Fibroblast of lung (primary cell): ENCODE measurements at regions not wholly inside any gene's neighbourhood (a gene's known extent, or its start where the extent isn't known, plus 50 kb on each side); places are given as distances from the start of the nearest gene placed in this dataset.

Experiments
- DNase-seq, 2 donors: peaks; one replicate each; pipeline versions ENCODE4 v3.0.0 to v3.0.0-alpha.2; 2010; ENCODE audit warnings: low read depth in 2 of 2
- H2AFZ ChIP-seq: 2 replicates; pipeline ENCODE4 v1.5.1; 2012; ENCODE audit warnings: low read length, control low read depth, inconsistent platforms
- H3K27ac ChIP-seq: 2 replicates; pipeline ENCODE4 v1.5.1; 2011; ENCODE audit warnings: low read length, control low read depth; ENCODE audit not compliant: insufficient read depth
- H3K27me3 ChIP-seq: 2 replicates; pipeline ENCODE4 v1.5.1; 2011; ENCODE audit warnings: mild to moderate bottlenecking, low read length; ENCODE audit not compliant: control insufficient read depth, insufficient read depth
- H3K36me3 ChIP-seq: 2 replicates; pipeline ENCODE4 v1.5.1; 2011; ENCODE audit warnings: low read length; ENCODE audit not compliant: control insufficient read depth, insufficient read depth
- H3K4me1 ChIP-seq: 2 replicates; pipeline ENCODE4 v1.5.1; 2011; ENCODE audit warnings: low read length; ENCODE audit not compliant: control insufficient read depth, insufficient read depth; ENCODE audit errors: extremely low read depth
- H3K4me2 ChIP-seq: 2 replicates; pipeline ENCODE4 v1.5.1; 2011; ENCODE audit warnings: low read length, control low read depth; ENCODE audit not compliant: insufficient read depth; ENCODE audit errors: extremely low read depth
- H3K4me3 ChIP-seq, 4 experiments: fragments of 200-600 bp in 1 of 4; sonication (generic) in 1 of 4; replicated peaks in 1 of 4; 2 replicates each; pipeline ENCODE4 v1.5.1; 2011 to 2016; ENCODE audit warnings: low read length in 4 of 4, low read depth in 3 of 4, mild to moderate bottlenecking in 3 of 4, control low read depth in 2 of 4, inconsistent platforms in 1 of 4, mixed read lengths in 1 of 4; ENCODE audit not compliant: insufficient read depth in 1 of 4; ENCODE audit errors: control extremely low read depth in 1 of 4
- H3K79me2 ChIP-seq: 2 replicates; pipeline ENCODE4 v1.5.1; 2012; ENCODE audit warnings: mild to moderate bottlenecking, low read length, inconsistent platforms; ENCODE audit not compliant: control insufficient read depth, insufficient read depth
- H3K9ac ChIP-seq: 2 replicates; pipeline ENCODE4 v1.5.1; 2011; ENCODE audit warnings: mild to moderate bottlenecking, low read length, control low read depth; ENCODE audit not compliant: insufficient read depth
- H3K9me3 ChIP-seq: 2 replicates; pipeline ENCODE4 v1.5.1; 2012; ENCODE audit warnings: low read depth, low read length; ENCODE audit not compliant: control insufficient read depth, insufficient read depth
- H4K20me1 ChIP-seq: 2 replicates; pipeline ENCODE4 v1.5.1; 2011; ENCODE audit warnings: low read length; ENCODE audit not compliant: control insufficient read depth, insufficient read depth; ENCODE audit errors: extremely low read depth
- CTCF ChIP-seq, 2 donors: IDR thresholded peaks in 1 of 2; conservative IDR thresholded peaks in 1 of 2; 1 replicate in 1 of 2; 2 replicates in 1 of 2; pipeline ENCODE4 v1.5.1; 2011 to 2012; ENCODE audit warnings: low read length in 2 of 2, control low read depth in 1 of 2, inconsistent platforms in 1 of 2, low read depth in 1 of 2, mild to moderate bottlenecking in 1 of 2
- EZH2 ChIP-seq: IDR thresholded peaks from 2 replicates; pipeline ENCODE4 v1.5.1; 2012; ENCODE audit warnings: low read length, control low read depth, mild to moderate bottlenecking; ENCODE audit errors: missing control alignments

- Histone ChIP-seq H3K79me2 (no peaks in the 10 kb centered on the region), H2AFZ (no peak overlapping the region), H3K9ac (no peak overlapping the region), H3K4me1 (no peaks in the 10 kb centered on the region), H3K27ac (no peak overlapping the region), H3K9me3 (no peaks in the 10 kb centered on the region), H3K36me3 (no peaks in the 10 kb centered on the region), H3K27me3 (no peaks in the 10 kb centered on the region), H4K20me1 (no peaks in the 10 kb centered on the region), H3K4me3 (no peak overlapping the region), H3K4me2 (no peak overlapping the region)
- no peak for TF ChIP-seq CTCF (conservative IDR thresholded peaks at IDR 0.05 in 1 of 2, IDR thresholded peaks at IDR 0.05 in 1 of 2; ENCODE audit: low read depth in 1 of 2, low read length in 2 of 2)
- no peak for TF ChIP-seq EZH2
- no peak for DNase-seq
These were observed 1012.4 kb downstream of the AMY1C start for GRCh38 chr1:104761961-104762570.

- Histone ChIP-seq H3K9me3 (no peaks in the 10 kb centered on the region), H3K4me2 (no peak overlapping the region), H3K4me3 (no peak overlapping the region), H3K79me2 (no peaks in the 10 kb centered on the region), H2AFZ (no peak overlapping the region), H3K27me3 (no peaks in the 10 kb centered on the region), H4K20me1 (no peaks in the 10 kb centered on the region), H3K9ac (no peak overlapping the region), H3K27ac (no peak overlapping the region), H3K4me1 (no peaks in the 10 kb centered on the region), H3K36me3 (no peaks in the 10 kb centered on the region)
- TF ChIP-seq EZH2 (no peak), CTCF (conservative IDR thresholded peaks at IDR 0.05 in 1 of 2, IDR thresholded peaks at IDR 0.05 in 1 of 2; ENCODE audit: low read depth in 1 of 2, low read length in 2 of 2) (no peak)
- no peak for DNase-seq
These were observed 1015.4 kb downstream of the AMY1C start for GRCh38 chr1:104765085-104765484.

GRCh38 chr1:104768466-104768865 lies 1018.8 kb downstream of the AMY1C start:
- no peak overlapping the region for H3K9ac ChIP-seq
- H4K20me1 ChIP-seq = no peaks in the 10 kb centered on the region
- TF ChIP-seq CTCF (conservative IDR thresholded peaks at IDR 0.05 in 1 of 2, IDR thresholded peaks at IDR 0.05 in 1 of 2; ENCODE audit: low read depth in 1 of 2, low read length in 2 of 2) = no peak
- TF ChIP-seq EZH2 = no peak
- H3K79me2 ChIP-seq = no peaks in the 10 kb centered on the region
- no peaks in the 10 kb centered on the region for H3K36me3 ChIP-seq
- no peak overlapping the region for H3K4me3 ChIP-seq
- no peaks in the 10 kb centered on the region for H3K9me3 ChIP-seq
- no peaks in the 10 kb centered on the region for H3K27me3 ChIP-seq
- no peak overlapping the region for H2AFZ ChIP-seq
- H3K4me1 ChIP-seq = no peaks in the 10 kb centered on the region
- no peak for DNase-seq
- no peak overlapping the region for H3K4me2 ChIP-seq
- no peak overlapping the region for H3K27ac ChIP-seq
